Thyroid gland (tissue), 4 donors: ENCODE measurements at regions not wholly inside any gene's neighbourhood (a gene's known extent, or its start where the extent isn't known, plus 50 kb on each side); places are given as distances from the start of the nearest gene placed in this dataset.

Source experiments
- DNase-seq, 2 donors: peaks; one replicate each; pipeline ENCODE4 v3.0.0-alpha.2; 2019
- H3K27ac ChIP-seq, 3 donors: fragments of 200-600 bp; sonication (generic); 1 replicate in 2 of 3; 2 replicates in 1 of 3; pipeline ENCODE4 v1.5.1; 2016 to 2019; ENCODE audit warnings: mild to moderate bottlenecking in 1 of 3, moderate library complexity in 1 of 3
- H3K27me3 ChIP-seq: fragments of 200-600 bp; sonication (generic); one replicate; pipeline ENCODE4 v1.5.1; 2019
- H3K36me3 ChIP-seq, 2 donors: fragments of 200-600 bp; sonication (generic); one replicate each; pipeline ENCODE4 v1.5.1; 2016 to 2019
- H3K4me1 ChIP-seq, 2 donors: fragments of 200-600 bp; sonication (generic); one replicate each; pipeline ENCODE4 v1.5.1; 2017 to 2019
- H3K4me3 ChIP-seq, 3 donors: fragments of 200-600 bp; sonication (generic); replicated peaks in 1 of 3; 1 replicate in 2 of 3; 2 replicates in 1 of 3; pipeline ENCODE4 v1.5.1; 2016; ENCODE audit warnings: mild to moderate bottlenecking in 1 of 3
- H3K9me3 ChIP-seq: fragments of 200-600 bp; sonication (generic); one replicate; pipeline ENCODE4 v1.5.1; 2017
- CTCF ChIP-seq, 6 experiments: fragments of 200-600 bp in 3 of 6; fragments of 450-650 bp in 3 of 6; sonication (generic) in 3 of 6; IDR thresholded peaks; one replicate each; pipeline ENCODE4 v1.5.1; 2016 to 2019; ENCODE audit warnings: antibody characterized with exemption in 6 of 6, mild to moderate bottlenecking in 2 of 6, inconsistent platforms in 1 of 6, moderate library complexity in 1 of 6
- POLR2A ChIP-seq, 2 donors: fragments of 450-650 bp; IDR thresholded peaks; one replicate each; pipeline ENCODE4 v1.6.1; 2017; ENCODE audit warnings: antibody characterized with exemption in 2 of 2, mild to moderate bottlenecking in 2 of 2, moderate library complexity in 1 of 2
- WGBS, 2 donors: methylation state at CpG; one replicate each; pipeline ENCODE4 v1.1.5; 2017; 5-methylcytosine and 5-hydroxymethylcytosine counted together
- intact Hi-C: fragments of 100-400 bp; cut with DNase I; formaldehyde crosslinking; loops from one replicate; pipeline ENCODE4 v1.15.1; 2023

GRCh38 chr2:57886161-57886786 is 160.3 kb upstream of the VRK2 start:
- H3K4me3 ChIP-seq: no peak overlapping the region
- intact Hi-C loops: no loop called here
- no peaks in the 10 kb centered on the region for H3K36me3 ChIP-seq
- H3K9me3 ChIP-seq: no peaks in the 10 kb centered on the region
- 68 to 83% methylated on average over 13 of the region's 13 CpGs for WGBS, 2 donors
- H3K27me3 ChIP-seq: no peaks in the 10 kb centered on the region
- no peak for DNase-seq
- no peak overlapping the region for H3K27ac ChIP-seq
- TF ChIP-seq CTCF (IDR thresholded peaks at IDR 0.05) (no peak), POLR2A (IDR thresholded peaks at IDR 0.05) (no peak)
- peaks cover 3 to 9% of the 10 kb centered on the region in 2 donors for H3K4me1 ChIP-seq

- TF ChIP-seq CTCF (IDR thresholded peaks at IDR 0.05): no peak
- no peak for TF ChIP-seq POLR2A (IDR thresholded peaks at IDR 0.05)
- H3K36me3 ChIP-seq: no peaks in the 10 kb centered on the region
- no peaks in the 10 kb centered on the region for H3K4me1 ChIP-seq
- no peak overlapping the region for H3K27ac ChIP-seq
- intact Hi-C loops: no loop called here
- no peak for DNase-seq
- no peaks in the 10 kb centered on the region for H3K9me3 ChIP-seq
- no peak overlapping the region for H3K4me3 ChIP-seq
- no peaks in the 10 kb centered on the region for H3K27me3 ChIP-seq
- 85 to 91% methylated on average over 3 of the region's 3 CpGs for WGBS, 2 donors
These were observed 158.1 kb upstream of the VRK2 start for GRCh38 chr2:57888463-57888862.

GRCh38 chr2:57890464-57890863 is 156.1 kb upstream of the VRK2 start:
- Histone ChIP-seq H3K4me3 (no peak overlapping the region), H3K4me1 (no peaks in the 10 kb centered on the region), H3K27me3 (no peaks in the 10 kb centered on the region), H3K36me3 (no peaks in the 10 kb centered on the region), H3K27ac (no peak overlapping the region), H3K9me3 (no peaks in the 10 kb centered on the region)
- no peak for DNase-seq
- intact Hi-C loops: no loop called here
- TF ChIP-seq POLR2A (IDR thresholded peaks at IDR 0.05) (no peak), CTCF (IDR thresholded peaks at IDR 0.05) (no peak)

- H3K4me1 ChIP-seq: no peaks in the 10 kb centered on the region
- H3K27me3 ChIP-seq: no peaks in the 10 kb centered on the region
- no peak for DNase-seq
- no peak for TF ChIP-seq CTCF (IDR thresholded peaks at IDR 0.05)
- no peak overlapping the region for H3K27ac ChIP-seq
- H3K9me3 ChIP-seq: no peaks in the 10 kb centered on the region
- H3K36me3 ChIP-seq: no peaks in the 10 kb centered on the region
- H3K4me3 ChIP-seq: no peak overlapping the region
- intact Hi-C loops: no loop called here
- 88 to 92% methylated on average over 7 of the region's 7 CpGs for WGBS, 2 donors
These were observed 155.4 kb upstream of the VRK2 start for GRCh38 chr2:57891086-57891712.

- 80 to 82% methylated on average over 3 of the region's 3 CpGs for WGBS, 2 donors
- DNase-seq: no peak
- H3K9me3 ChIP-seq: no peaks in the 10 kb centered on the region
- no peaks in the 10 kb centered on the region for H3K36me3 ChIP-seq
- intact Hi-C loops: no loop called here
- no peak overlapping the region for H3K4me3 ChIP-seq
- no peak for TF ChIP-seq CTCF (IDR thresholded peaks at IDR 0.05)
- TF ChIP-seq POLR2A (IDR thresholded peaks at IDR 0.05): no peak
- H3K27me3 ChIP-seq: no peaks in the 10 kb centered on the region
- H3K4me1 ChIP-seq: no peaks in the 10 kb centered on the region
- no peak overlapping the region for H3K27ac ChIP-seq
These were observed 153.7 kb upstream of the VRK2 start for GRCh38 chr2:57892920-57893319.
